Keratinocyte (primary cell): ENCODE measurements at regions not wholly inside any gene's neighbourhood (a gene's known extent, or its start where the extent isn't known, plus 50 kb on each side); places are given as distances from the start of the nearest gene placed in this dataset.

Source experiments
- DNase-seq: peaks from one replicate; pipeline ENCODE4 v3.0.0-alpha.2; 2011; ENCODE audit warnings: low read depth, missing footprints, low spot score
- FAIRE-seq: peaks from 2 replicates; lab custom pipeline; 2011; peaks lifted over from hg19 to GRCh38; lab: Jason Lieb, UNC
- H2AFZ ChIP-seq: 2 replicates; pipeline ENCODE4 v1.6.0; 2012; ENCODE audit warnings: low read length, control low read depth, inconsistent platforms; ENCODE audit not compliant: control insufficient read depth
- H3K27ac ChIP-seq: 2 replicates; pipeline ENCODE4 v1.5.1; 2011; ENCODE audit warnings: low read length; ENCODE audit not compliant: control insufficient read depth, insufficient read depth
- H3K27me3 ChIP-seq: 3 replicates; pipeline ENCODE4 v1.6.0; 2011; ENCODE audit warnings: low read length; ENCODE audit not compliant: control insufficient read depth, insufficient read depth; ENCODE audit errors: extremely low read depth
- H3K36me3 ChIP-seq, 2 experiments: 2 replicates in 1 of 2; 3 replicates in 1 of 2; pipeline ENCODE4 v1.5.1; 2011; ENCODE audit warnings: low read length in 2 of 2, mild to moderate bottlenecking in 1 of 2; ENCODE audit not compliant: control insufficient read depth in 2 of 2, insufficient read depth in 2 of 2; ENCODE audit errors: extremely low read depth in 1 of 2
- H3K4me1 ChIP-seq: 3 replicates; pipeline ENCODE4 v1.5.1; 2011; ENCODE audit warnings: low read length; ENCODE audit not compliant: control insufficient read depth, insufficient read depth; ENCODE audit errors: extremely low read depth
- H3K4me2 ChIP-seq: 3 replicates; pipeline ENCODE4 v1.6.0; 2011; ENCODE audit warnings: low read depth, low read length; ENCODE audit not compliant: control insufficient read depth, insufficient read depth; ENCODE audit errors: extremely low read depth
- H3K4me3 ChIP-seq, 3 experiments: fragments of 200-600 bp in 1 of 3; sonication (generic) in 1 of 3; 2 replicates in 2 of 3; 3 replicates in 1 of 3; pipeline ENCODE4 v1.5.1; 2011 to 2016; ENCODE audit warnings: low read length in 3 of 3, mild to moderate bottlenecking in 3 of 3, control low read depth in 2 of 3, inconsistent platforms in 1 of 3, low read depth in 1 of 3, mixed read lengths in 1 of 3, mixed run types in 1 of 3, moderate library complexity in 1 of 3; ENCODE audit not compliant: control insufficient read depth in 2 of 3, insufficient read depth in 2 of 3; ENCODE audit errors: extremely low read depth in 1 of 3
- H3K79me2 ChIP-seq: 2 replicates; pipeline ENCODE4 v1.6.0; 2012; ENCODE audit warnings: low read length; ENCODE audit not compliant: control insufficient read depth, insufficient read depth
- H3K9ac ChIP-seq: 3 replicates; pipeline ENCODE4 v1.6.0; 2011; ENCODE audit warnings: low read length; ENCODE audit not compliant: control insufficient read depth, insufficient read depth; ENCODE audit errors: extremely low read depth
- H3K9me1 ChIP-seq: 3 replicates; pipeline ENCODE4 v1.6.0; 2011; ENCODE audit warnings: low read length; ENCODE audit not compliant: control insufficient read depth, insufficient read depth; ENCODE audit errors: extremely low read depth
- H3K9me3 ChIP-seq: 2 replicates; pipeline ENCODE4 v1.5.1; 2012; ENCODE audit warnings: low read depth, low read length; ENCODE audit not compliant: control insufficient read depth
- H4K20me1 ChIP-seq: 3 replicates; pipeline ENCODE4 v1.6.0; 2011; ENCODE audit warnings: low read length; ENCODE audit not compliant: control insufficient read depth, insufficient read depth; ENCODE audit errors: extremely low read depth
- EZH2 ChIP-seq: IDR thresholded peaks from one replicate; pipeline ENCODE4 v1.6.1; 2012; ENCODE audit warnings: inconsistent platforms, mild to moderate bottlenecking, low read length, moderate library complexity
- dilution Hi-C: fragments of 300-500 bp; cut with MboI; formaldehyde crosslinking; loops from one replicate; pipeline ENCODE4 v1.7.0; 2020; ENCODE audit warnings: low sequenced_read_pairs; ENCODE audit not compliant: extremely low pct_ligation_motif_present
- TF ChIP-seq, protein P1 (sequence below), 3 experiments: IDR thresholded peaks in 1 of 3; conservative IDR thresholded peaks in 1 of 3; optimal IDR thresholded peaks in 1 of 3; 2 replicates in 2 of 3; 3 replicates in 1 of 3; pipeline versions ENCODE3 to v1.5.1; 2011; ENCODE audit warnings: low read length in 3 of 3, mild to moderate bottlenecking in 3 of 3, moderate library complexity in 2 of 3, control low read depth in 1 of 3, inconsistent platforms in 1 of 3; ENCODE audit not compliant: insufficient read depth in 2 of 3; ENCODE audit errors: extremely low read depth in 1 of 3

DNA sequence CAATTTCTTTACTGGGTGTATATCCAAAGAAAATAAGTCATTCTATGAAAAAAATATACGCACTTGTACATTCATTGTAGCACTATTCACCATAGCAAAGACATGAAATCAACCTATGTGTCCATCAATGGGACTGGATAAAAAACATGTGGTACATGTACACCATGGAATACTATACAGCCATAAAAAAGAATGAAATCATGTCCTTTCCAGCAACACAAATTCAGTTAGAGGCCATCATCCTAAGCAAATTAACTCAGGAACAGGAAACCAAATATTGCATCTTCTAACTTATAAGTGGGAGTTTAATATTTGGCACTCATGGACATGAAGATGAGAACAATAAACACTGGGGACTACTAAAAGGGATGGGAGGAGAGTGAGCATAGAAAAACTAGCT lies 325.7 kb downstream of the TGFB2 start:
- H3K4me3 ChIP-seq, result no peak overlapping the region

DNA sequence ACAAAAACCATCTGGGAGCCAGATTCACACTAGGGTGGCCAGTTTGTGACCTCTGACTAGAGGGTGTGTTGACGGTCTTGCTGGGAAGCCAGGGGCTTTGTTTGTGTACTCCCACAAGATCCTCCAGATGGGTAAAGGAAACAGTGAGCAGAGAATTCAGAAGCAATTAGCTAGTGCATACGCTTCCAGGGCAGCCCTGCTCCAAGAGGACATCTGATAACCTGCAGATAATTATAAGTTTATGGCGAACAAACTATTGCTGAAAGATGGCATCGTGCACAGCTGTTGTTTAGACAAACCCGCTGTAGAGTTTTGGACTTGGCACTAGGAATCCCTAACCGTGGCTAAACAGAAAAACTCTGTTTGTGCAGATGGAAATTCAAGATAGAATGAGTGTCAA lies 326.4 kb downstream of the TGFB2 start:
- Histone ChIP-seq H3K4me2 (no peak overlapping the region), H3K9ac (no peak overlapping the region), H3K4me3 (no peak overlapping the region), H3K9me1 (no peaks in the 10 kb centered on the region), H3K36me3 (no peaks in the 10 kb centered on the region), H3K4me1 (peaks cover 7% of the 10 kb centered on the region), H3K79me2 (no peaks in the 10 kb centered on the region), H2AFZ (no peak overlapping the region), H4K20me1 (no peaks in the 10 kb centered on the region), H3K9me3 (no peaks in the 10 kb centered on the region), H3K27ac (no peak overlapping the region), H3K27me3 (no peaks in the 10 kb centered on the region)
- DNase-seq, result no peak
- TF ChIP-seq, protein P1, sequence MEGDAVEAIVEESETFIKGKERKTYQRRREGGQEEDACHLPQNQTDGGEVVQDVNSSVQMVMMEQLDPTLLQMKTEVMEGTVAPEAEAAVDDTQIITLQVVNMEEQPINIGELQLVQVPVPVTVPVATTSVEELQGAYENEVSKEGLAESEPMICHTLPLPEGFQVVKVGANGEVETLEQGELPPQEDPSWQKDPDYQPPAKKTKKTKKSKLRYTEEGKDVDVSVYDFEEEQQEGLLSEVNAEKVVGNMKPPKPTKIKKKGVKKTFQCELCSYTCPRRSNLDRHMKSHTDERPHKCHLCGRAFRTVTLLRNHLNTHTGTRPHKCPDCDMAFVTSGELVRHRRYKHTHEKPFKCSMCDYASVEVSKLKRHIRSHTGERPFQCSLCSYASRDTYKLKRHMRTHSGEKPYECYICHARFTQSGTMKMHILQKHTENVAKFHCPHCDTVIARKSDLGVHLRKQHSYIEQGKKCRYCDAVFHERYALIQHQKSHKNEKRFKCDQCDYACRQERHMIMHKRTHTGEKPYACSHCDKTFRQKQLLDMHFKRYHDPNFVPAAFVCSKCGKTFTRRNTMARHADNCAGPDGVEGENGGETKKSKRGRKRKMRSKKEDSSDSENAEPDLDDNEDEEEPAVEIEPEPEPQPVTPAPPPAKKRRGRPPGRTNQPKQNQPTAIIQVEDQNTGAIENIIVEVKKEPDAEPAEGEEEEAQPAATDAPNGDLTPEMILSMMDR (optimal IDR thresholded peaks at IDR 0.05 in 1 of 3, IDR thresholded peaks at IDR 0.05 in 1 of 3, conservative IDR thresholded peaks at IDR 0.05 in 1 of 3; ENCODE audit: extremely low read depth in 1 of 3, insufficient read depth in 2 of 3, low read length in 3 of 3), result no peak
- TF ChIP-seq EZH2, result no peak
- no peak for FAIRE-seq
- dilution Hi-C loops, result no loop called here

More for the DNA sequence above, 325.7 kb downstream of the TGFB2 start:
- Histone ChIP-seq H3K4me1 (peaks cover 7% of the 10 kb centered on the region), H3K9me1 (no peaks in the 10 kb centered on the region), H3K4me2 (no peak overlapping the region), H2AFZ (no peak overlapping the region), H4K20me1 (no peaks in the 10 kb centered on the region), H3K27me3 (no peaks in the 10 kb centered on the region), H3K9ac (no peak overlapping the region), H3K27ac (no peak overlapping the region), H3K36me3 (no peaks in the 10 kb centered on the region), H3K9me3 (no peaks in the 10 kb centered on the region), H3K79me2 (no peaks in the 10 kb centered on the region)
- FAIRE-seq (peak; percentile 51), DNase-seq (no peak)
- dilution Hi-C loops, result no loop called here
- TF ChIP-seq, protein P1 (optimal IDR thresholded peaks at IDR 0.05 in 1 of 3, IDR thresholded peaks at IDR 0.05 in 1 of 3, conservative IDR thresholded peaks at IDR 0.05 in 1 of 3; ENCODE audit: extremely low read depth in 1 of 3, insufficient read depth in 2 of 3, low read length in 3 of 3), result no peak
- TF ChIP-seq EZH2, result no peak
